HG03521 (cell line): ENCODE measurements at regions not wholly inside any gene's neighbourhood (a gene's known extent, or its start where the extent isn't known, plus 50 kb on each side); places are given as distances from the start of the nearest gene placed in this dataset.

Experiments used
- ATAC-seq: cut with Tn5 transposase; IDR thresholded peaks from one replicate; pipeline ENCODE4 v1.9.1; 2021; ENCODE audit warnings: mild to moderate bottlenecking, moderate library complexity; ENCODE audit not compliant: unreplicated experiment

DNA sequence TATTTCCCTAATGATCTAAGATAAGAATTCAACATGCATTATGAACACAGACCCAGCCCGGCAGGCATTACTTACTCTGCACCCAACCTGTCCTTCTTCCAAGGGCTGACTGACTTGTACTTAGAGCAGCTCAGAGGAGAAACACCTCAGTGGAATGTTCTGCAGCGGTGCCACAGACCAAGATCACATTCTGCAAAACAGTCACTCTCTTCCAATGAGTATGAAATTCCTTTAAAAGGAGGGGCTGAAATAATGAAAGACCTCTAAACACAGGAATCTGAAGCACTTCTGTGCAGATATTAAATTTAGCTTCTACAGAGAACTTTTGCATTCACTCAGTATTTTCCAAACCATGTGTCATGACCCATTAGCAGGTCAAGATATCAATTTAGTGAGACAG, 172.9 kb downstream of the ZDHHC21 start:
- no peak for ATAC-seq

- no peak for ATAC-seq
Measured at GRCh38 chr9:14517154-14517906, 175.9 kb downstream of the ZDHHC21 start.

- ATAC-seq = no peak
Measured at GRCh38 chr9:14516656-14517055, 176.6 kb downstream of the ZDHHC21 start.

DNA sequence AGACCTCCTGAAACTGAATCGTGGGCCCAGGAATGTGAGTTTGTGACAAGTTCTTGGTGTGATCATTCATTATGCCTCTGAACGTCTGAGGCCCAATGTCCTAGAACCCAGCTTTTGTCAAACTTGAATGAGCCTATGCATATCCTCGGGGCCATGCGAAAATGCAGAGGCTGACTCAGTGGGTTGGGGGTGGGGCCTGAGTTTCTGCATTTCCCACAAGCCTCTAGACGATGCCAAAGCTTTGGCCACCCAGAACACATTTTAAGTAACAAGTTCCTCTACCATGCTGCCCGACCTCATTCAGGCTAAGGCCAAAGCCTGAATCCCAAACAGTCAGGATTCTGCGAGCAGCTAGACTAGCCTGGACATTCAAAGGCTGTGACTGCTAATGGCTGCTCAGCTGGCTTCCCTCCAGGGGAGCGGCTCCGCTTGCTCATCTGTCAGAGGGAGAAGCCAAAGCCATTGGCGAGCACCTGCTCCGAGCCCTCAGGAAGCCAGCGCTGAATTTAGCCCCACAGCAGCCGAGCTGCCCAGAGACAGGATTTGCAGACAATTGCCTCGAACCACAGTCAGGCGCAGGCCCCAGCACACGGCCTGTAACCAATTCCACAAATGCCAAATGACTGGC, 177.5 kb downstream of the ZDHHC21 start:
- no peak for ATAC-seq

DNA sequence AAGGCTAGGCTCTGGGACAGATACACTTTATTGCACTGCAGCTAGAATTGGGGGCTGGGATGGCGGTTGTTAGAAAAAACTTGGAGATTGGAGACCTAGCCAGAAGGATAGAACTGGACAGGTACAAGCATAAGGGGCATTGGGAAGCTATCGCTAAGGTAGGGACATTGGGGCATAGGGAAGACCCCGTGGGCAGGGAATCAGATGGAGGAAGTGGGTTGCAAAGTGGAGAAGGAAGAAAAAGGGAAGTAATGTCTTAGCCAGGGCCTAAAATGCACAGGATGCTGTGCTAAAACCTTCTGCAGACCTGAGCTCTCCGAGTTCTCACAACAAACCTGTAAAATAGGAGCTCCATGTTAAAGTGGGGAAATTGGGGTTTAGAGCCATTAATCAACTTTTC, 178.2 kb downstream of the ZDHHC21 start:
- no peak for ATAC-seq

- ATAC-seq = no peak
Measured at GRCh38 chr9:14512942-14513341, 180.3 kb downstream of the ZDHHC21 start.

DNA sequence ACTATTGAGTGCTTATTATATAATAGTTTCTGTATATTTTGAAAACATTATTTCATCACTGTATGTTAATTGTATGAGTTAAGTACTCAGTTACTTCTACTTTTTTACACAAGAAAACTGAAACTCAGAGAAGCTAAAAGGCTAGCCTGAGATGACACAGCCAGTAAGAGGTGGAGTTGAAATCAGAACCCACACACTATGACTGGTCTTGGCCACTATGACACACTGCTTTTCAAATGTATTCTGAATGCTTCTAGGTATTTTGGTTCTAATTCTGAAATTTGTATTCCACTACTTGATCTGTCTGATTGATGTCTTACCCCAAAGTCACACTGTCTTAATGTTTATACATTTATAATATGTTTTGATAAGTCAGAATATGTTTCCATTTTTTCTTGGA, 181.8 kb downstream of the ZDHHC21 start:
- no peak for ATAC-seq

- ATAC-seq = no peak
Measured at GRCh38 chr9:14508884-14509283, 184.3 kb downstream of the ZDHHC21 start.

- ATAC-seq = no peak
Measured at GRCh38 chr9:14501366-14501765, 187.4 kb upstream of the NFIB start.

GRCh38 chr9:14500705-14501104, 186.8 kb upstream of the NFIB start:
- ATAC-seq = no peak

- no peak for ATAC-seq
Measured at GRCh38 chr9:14499976-14500375, 186.0 kb upstream of the NFIB start.

DNA sequence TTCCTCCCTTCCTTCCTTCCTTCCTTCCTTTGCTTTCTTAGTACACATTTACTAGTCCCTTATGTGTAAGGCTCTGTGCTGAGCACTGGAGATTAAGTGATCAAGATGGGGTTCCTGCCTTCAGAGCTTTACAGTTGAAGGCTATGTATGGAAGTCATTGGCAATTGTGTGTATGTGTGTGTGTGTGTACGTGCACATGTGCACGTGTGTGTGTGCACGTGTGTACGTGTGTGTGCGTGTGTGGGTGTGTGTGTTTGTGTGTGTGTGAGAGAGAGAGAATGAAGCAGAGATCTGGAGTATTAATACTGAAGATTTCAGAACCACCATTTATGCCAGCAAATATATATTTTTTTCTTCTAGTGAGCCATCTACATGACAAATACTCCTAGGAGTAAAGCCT, 184.9 kb upstream of the NFIB start:
- no peak for ATAC-seq

- ATAC-seq = no peak
Measured at GRCh38 chr9:14497476-14497875, 183.5 kb upstream of the NFIB start.

GRCh38 chr9:14488421-14489190, 174.7 kb upstream of the NFIB start:
- ATAC-seq = no peak

GRCh38 chr9:14487547-14488185, 173.7 kb upstream of the NFIB start:
- no peak for ATAC-seq

DNA sequence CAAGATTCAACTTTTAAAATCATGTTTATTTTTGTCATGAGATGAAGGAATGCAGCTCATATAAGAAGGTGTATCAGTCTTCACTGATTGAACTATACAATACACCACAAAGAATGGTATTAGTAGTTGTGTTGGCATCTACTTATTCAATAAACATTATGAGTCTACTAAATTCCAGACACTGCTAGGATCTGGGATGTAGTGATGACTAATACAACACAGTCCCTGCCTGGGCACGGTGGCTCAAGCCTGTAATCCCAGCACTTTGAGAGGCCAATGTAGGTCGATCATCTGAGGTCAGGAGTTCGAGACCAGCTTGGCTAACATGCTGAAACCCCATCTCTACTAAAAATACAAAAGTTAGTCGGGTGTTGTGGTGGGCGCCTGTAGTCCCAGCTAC, 171.4 kb upstream of the NFIB start:
- no peak for ATAC-seq

DNA sequence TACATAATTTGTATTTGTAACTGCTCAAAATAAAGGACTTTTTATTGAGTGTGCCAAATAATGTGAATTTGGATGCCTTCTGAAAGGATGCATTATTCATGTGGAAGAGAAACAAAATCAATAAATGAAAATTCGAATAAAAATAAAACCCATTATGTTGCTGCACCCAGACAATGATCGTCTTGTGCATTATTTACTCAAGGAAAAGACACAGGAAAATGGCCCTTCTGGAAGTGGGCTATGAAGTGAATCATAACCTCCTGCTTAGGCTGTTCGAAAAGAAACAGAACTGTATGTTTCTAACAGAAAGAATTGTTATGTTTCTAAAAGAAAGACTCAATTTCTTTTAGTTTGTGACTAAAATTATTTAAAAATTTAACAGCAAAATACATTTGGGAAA, 168.9 kb upstream of the NFIB start:
- ATAC-seq = no peak

GRCh38 chr9:14480526-14480925, 166.6 kb upstream of the NFIB start:
- no peak for ATAC-seq

DNA sequence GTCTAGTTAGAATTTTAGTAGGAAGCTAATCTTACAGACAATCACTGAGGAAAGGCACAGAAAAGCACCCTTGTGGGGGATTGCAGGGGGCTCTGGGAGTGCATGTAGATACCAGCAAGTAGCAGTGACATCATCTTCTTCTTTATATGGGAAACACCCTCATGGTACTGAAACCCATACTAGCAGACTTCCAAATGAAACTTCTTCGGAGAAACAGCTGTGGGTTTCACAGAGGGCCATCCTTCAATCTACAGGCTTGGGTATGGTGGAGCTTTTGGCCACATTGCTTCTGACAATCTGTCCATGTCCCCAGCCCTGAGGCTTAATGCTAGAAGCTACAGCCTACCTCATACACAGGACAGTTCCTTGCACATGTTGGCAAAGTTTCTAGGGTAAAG, 165.2 kb upstream of the NFIB start:
- no peak for ATAC-seq

DNA sequence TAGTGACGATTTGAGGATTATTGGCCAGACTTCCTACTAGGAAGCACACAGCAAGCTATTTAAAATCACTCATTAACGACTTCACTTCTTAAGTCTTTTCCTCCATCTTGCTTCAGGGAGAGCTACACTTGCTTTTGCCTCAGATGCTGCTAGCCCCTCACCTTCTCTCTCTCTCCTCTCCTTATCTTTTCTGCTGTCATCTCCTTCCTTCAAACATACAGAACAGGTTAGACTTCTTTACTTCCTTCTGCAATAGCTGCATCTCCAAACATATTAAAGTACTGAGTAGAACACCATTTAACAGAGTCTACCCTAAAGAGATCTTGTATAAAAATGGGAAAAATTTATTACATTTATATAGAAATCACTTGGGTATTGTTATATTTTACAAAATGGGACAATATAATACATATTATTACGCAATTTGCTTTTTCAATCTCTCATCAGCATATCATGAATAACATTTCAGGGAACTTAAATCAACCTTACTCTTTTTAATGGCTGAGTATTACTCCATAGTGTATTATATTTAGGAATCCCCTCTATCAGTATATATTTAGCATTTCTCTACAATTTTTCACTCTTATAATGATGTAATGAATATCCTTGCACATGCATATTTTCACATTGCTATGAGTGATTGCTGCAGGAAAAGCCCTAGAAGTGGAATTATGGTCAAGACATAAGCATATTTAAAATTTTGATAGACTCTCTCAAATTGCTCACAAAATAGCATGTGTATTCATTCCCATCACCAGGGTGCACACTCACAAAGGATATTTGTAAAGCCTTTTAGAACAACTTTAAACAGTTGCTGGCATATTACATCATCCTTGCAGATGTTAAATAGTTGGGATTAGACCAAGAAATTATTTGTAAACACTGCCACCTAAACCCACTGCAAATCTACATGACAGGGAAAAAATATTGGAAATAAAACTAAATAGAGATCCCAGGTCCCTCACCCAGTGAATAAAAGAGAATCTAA, 164.5 kb upstream of the NFIB start:
- no peak for ATAC-seq
